ENCODE measurements at regions not wholly inside any gene's neighbourhood (a gene's known extent, or its start where the extent isn't known, plus 50 kb on each side); places are given as distances from the start of the nearest gene placed in this dataset.

DNA sequence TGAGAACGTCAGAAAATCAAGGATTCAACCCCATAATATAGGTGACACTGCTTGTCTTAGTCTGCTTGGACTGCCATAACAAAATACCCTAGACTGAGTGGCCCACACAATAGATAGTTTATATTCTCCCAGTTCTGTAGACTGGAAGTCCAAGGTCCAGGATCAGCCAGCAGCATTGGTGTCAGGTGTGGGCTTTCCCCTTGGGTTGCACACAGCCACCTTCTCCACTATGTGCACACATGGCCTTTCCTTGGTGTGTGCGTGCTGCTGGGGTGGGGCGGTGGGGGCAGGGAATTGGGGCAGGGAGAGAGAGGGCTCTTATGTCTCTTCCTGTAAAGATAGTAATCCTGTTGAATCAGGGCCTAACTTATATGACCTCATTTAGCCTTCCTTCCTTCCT is 106.4 kb downstream of the SLC25A47 start:
- no TSS peak for BruUV-seq (replicated peaks)
- Histone ChIP-seq H3K4me3 (no peak overlapping the region), H3K79me2 (ENCODE audit: control insufficient read depth, insufficient read depth, low read length) (no peaks in the 10 kb centered on the region), H3K4me2 (ENCODE audit: insufficient read depth, low read length) (no peak overlapping the region), H3K9me1 (ENCODE audit: control insufficient read depth, insufficient read depth, low read length) (peaks cover 2% of the 10 kb centered on the region), H3K9ac (ENCODE audit: insufficient read depth in 1 of 2, low read depth in 2 of 2, low read length in 2 of 2) (no peak overlapping the region), H3K36me3 (ENCODE audit: control insufficient read depth, insufficient read depth, low read length) (no peaks in the 10 kb centered on the region), H3K4me1 (replicated peaks in 1 of 2; ENCODE audit: control insufficient read depth in 2 of 2, insufficient read depth in 2 of 2, low read length in 2 of 2) (peaks cover 9 to 15% of the 10 kb centered on the region in 2 experiments; a peak in 4 of 5 replicates), H3K9me3 (replicated peaks; ENCODE audit: control insufficient read depth, insufficient read depth, low read depth, low read length) (no peaks in the 10 kb centered on the region), H3K27ac (ENCODE audit: extremely low read depth, low read depth, low read length) (no peak overlapping the region), H2AFZ (ENCODE audit: low read depth, low read length) (no peak overlapping the region), H3K27me3 (ENCODE audit: control insufficient read depth in 2 of 2, insufficient read depth in 2 of 2, low read length in 2 of 2) (no peaks in the 10 kb centered on the region), H4K20me1 (replicated peaks; ENCODE audit: control insufficient read depth, insufficient read depth, low read length) (no peaks in the 10 kb centered on the region)
- intact Hi-C loops (cut with micrococcal nuclease) (no loop called here), in situ Hi-C loops (cut with MboI) (no loop called here)
- ChIA-PET CTCF (ENCODE audit: low intra/inter-chr PET ratio) (no interaction called here), POLR2A (interaction anchor here (1.3 kb wide), 1 partner anchor 11 kb away, joined by 5 read pairs; no protein-coding TSS in a partner anchor)
- TF ChIP-seq OTX1 (CRISPR knock-in tag; IDR thresholded peaks at IDR 0.05) = no peak
- TF ChIP-seq ETS2 (tag; IDR thresholded peaks at IDR 0.05; ENCODE audit: borderline replicate concordance, poor library complexity, severe bottlenecking) = no peak
- no peak for TF ChIP-seq E2F3 (CRISPR knock-in tag; IDR thresholded peaks at IDR 0.05)
- TF ChIP-seq, protein P1, sequence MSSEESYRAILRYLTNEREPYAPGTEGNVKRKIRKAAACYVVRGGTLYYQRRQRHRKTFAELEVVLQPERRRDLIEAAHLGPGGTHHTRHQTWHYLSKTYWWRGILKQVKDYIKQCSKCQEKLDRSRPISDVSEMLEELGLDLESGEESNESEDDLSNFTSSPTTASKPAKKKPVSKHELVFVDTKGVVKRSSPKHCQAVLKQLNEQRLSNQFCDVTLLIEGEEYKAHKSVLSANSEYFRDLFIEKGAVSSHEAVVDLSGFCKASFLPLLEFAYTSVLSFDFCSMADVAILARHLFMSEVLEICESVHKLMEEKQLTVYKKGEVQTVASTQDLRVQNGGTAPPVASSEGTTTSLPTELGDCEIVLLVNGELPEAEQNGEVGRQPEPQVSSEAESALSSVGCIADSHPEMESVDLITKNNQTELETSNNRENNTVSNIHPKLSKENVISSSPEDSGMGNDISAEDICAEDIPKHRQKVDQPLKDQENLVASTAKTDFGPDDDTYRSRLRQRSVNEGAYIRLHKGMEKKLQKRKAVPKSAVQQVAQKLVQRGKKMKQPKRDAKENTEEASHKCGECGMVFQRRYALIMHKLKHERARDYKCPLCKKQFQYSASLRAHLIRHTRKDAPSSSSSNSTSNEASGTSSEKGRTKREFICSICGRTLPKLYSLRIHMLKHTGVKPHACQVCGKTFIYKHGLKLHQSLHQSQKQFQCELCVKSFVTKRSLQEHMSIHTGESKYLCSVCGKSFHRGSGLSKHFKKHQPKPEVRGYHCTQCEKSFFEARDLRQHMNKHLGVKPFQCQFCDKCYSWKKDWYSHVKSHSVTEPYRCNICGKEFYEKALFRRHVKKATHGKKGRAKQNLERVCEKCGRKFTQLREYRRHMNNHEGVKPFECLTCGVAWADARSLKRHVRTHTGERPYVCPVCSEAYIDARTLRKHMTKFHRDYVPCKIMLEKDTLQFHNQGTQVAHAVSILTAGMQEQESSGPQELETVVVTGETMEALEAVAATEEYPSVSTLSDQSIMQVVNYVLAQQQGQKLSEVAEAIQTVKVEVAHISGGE (CRISPR knock-in tag; IDR thresholded peaks at IDR 0.05) = no peak
- no peak for TF ChIP-seq HDAC8 (tag; IDR thresholded peaks at IDR 0.05)
- no peak for TF ChIP-seq CBFA2T2 (conservative IDR thresholded peaks at IDR 0.05)
- TF ChIP-seq, protein P2, sequence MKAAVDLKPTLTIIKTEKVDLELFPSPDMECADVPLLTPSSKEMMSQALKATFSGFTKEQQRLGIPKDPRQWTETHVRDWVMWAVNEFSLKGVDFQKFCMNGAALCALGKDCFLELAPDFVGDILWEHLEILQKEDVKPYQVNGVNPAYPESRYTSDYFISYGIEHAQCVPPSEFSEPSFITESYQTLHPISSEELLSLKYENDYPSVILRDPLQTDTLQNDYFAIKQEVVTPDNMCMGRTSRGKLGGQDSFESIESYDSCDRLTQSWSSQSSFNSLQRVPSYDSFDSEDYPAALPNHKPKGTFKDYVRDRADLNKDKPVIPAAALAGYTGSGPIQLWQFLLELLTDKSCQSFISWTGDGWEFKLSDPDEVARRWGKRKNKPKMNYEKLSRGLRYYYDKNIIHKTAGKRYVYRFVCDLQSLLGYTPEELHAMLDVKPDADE (conservative IDR thresholded peaks at IDR 0.05; ENCODE audit: control insufficient read depth, low read depth, low read length) = no peak
- TF ChIP-seq JUND (IDR thresholded peaks at IDR 0.05; ENCODE audit: borderline replicate concordance, low read depth, low read length) = no peak
- peak; percentile 28; the same call in 1 of the 3 replicates for TF ChIP-seq JUND (tag; IDR thresholded peaks at IDR 0.05; ENCODE audit: borderline replicate concordance, low read depth, low read length)
- WGBS (ENCODE audit: insufficient coverage, low coverage, missing lambda C conversion rate) = 38% methylated on average over 3 of the region's 3 CpGs
- DNase-seq (ENCODE audit: extremely low read depth in 1 of 4, low spot score in 3 of 4) (no peak), ATAC-seq (peak; percentile 38; the same call in 2 of the 3 replicates), FAIRE-seq (no peak)
